GM18511 (cell line): ENCODE measurements at regions not wholly inside any gene's neighbourhood (a gene's known extent, or its start where the extent isn't known, plus 50 kb on each side); places are given as distances from the start of the nearest gene placed in this dataset.

Experiments
- ATAC-seq: cut with Tn5 transposase; IDR thresholded peaks from one replicate; pipeline ENCODE4 v1.9.1; 2021; ENCODE audit warnings: mild to moderate bottlenecking, moderate library complexity; ENCODE audit not compliant: unreplicated experiment

- peak; percentile 78 for ATAC-seq
These were observed 50.7 kb upstream of the TNFRSF21 start for GRCh38 chr6:47360388-47360787.

- no peak for ATAC-seq
These were observed 53.3 kb upstream of the TNFRSF21 start for GRCh38 chr6:47362857-47363461.

- ATAC-seq, result no peak
These were observed 54.0 kb upstream of the TNFRSF21 start for GRCh38 chr6:47363736-47364135.

- no peak for ATAC-seq
These were observed 56.7 kb upstream of the TNFRSF21 start for GRCh38 chr6:47366335-47366890.

- ATAC-seq, result no peak
These were observed 61.6 kb upstream of the TNFRSF21 start for GRCh38 chr6:47371139-47371869.

- no peak for ATAC-seq
These were observed 62.2 kb upstream of the TNFRSF21 start for GRCh38 chr6:47371870-47372255.

- no peak for ATAC-seq
These were observed 62.6 kb upstream of the TNFRSF21 start for GRCh38 chr6:47372318-47372717.

- no peak for ATAC-seq
These were observed 65.7 kb upstream of the TNFRSF21 start for GRCh38 chr6:47375426-47375825.

- no peak for ATAC-seq
These were observed 67.2 kb upstream of the TNFRSF21 start for GRCh38 chr6:47376930-47377329.

GRCh38 chr6:47377971-47378370, 68.3 kb upstream of the TNFRSF21 start:
- ATAC-seq, result no peak

GRCh38 chr6:47379328-47379727, 69.6 kb upstream of the TNFRSF21 start:
- ATAC-seq, result no peak

GRCh38 chr6:47380251-47380650, 70.5 kb upstream of the TNFRSF21 start:
- no peak for ATAC-seq

- no peak for ATAC-seq
These were observed 71.3 kb upstream of the TNFRSF21 start for GRCh38 chr6:47381036-47381435.

- no peak for ATAC-seq
These were observed 73.7 kb upstream of the TNFRSF21 start for GRCh38 chr6:47383360-47383759.

GRCh38 chr6:47391675-47392074, 82.0 kb upstream of the TNFRSF21 start:
- ATAC-seq, result no peak

- ATAC-seq, result no peak
These were observed 82.5 kb upstream of the TNFRSF21 start for GRCh38 chr6:47392251-47392650.

GRCh38 chr6:47396401-47397069, 81.1 kb upstream of the CD2AP start:
- no peak for ATAC-seq

GRCh38 chr6:47400581-47400980, 77.0 kb upstream of the CD2AP start:
- ATAC-seq, result no peak

GRCh38 chr6:47402081-47402480, 75.5 kb upstream of the CD2AP start:
- no peak for ATAC-seq

- ATAC-seq, result no peak
These were observed 74.5 kb upstream of the CD2AP start for GRCh38 chr6:47403056-47403455.

- no peak for ATAC-seq
These were observed 73.8 kb upstream of the CD2AP start for GRCh38 chr6:47403801-47404200.

- no peak for ATAC-seq
These were observed 73.2 kb upstream of the CD2AP start for GRCh38 chr6:47404435-47404834.
